ENCODE measurements at regions not wholly inside any gene's neighbourhood (a gene's known extent, or its start where the extent isn't known, plus 50 kb on each side); places are given as distances from the start of the nearest gene placed in this dataset.

DNA sequence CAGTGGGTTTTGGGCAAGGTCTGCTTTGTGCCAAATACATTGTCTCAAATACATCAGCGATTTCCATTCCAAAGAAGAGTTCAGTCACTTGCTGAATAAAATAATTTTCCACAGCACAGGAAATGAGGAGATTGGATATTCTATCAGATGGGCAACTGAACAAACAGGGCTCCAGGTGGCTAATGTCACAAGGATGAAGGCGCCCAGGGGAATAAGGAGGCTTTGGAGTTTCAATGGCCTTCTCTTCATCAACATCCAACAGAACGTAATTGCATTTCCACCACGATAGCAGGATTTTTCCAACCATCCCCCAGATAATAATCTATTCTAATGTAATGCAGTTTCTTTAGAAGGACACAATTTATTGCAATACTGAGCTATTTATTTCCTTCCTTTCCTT is 104.7 kb upstream of the KLHL13 start (continued):
- TF ChIP-seq, protein P1, sequence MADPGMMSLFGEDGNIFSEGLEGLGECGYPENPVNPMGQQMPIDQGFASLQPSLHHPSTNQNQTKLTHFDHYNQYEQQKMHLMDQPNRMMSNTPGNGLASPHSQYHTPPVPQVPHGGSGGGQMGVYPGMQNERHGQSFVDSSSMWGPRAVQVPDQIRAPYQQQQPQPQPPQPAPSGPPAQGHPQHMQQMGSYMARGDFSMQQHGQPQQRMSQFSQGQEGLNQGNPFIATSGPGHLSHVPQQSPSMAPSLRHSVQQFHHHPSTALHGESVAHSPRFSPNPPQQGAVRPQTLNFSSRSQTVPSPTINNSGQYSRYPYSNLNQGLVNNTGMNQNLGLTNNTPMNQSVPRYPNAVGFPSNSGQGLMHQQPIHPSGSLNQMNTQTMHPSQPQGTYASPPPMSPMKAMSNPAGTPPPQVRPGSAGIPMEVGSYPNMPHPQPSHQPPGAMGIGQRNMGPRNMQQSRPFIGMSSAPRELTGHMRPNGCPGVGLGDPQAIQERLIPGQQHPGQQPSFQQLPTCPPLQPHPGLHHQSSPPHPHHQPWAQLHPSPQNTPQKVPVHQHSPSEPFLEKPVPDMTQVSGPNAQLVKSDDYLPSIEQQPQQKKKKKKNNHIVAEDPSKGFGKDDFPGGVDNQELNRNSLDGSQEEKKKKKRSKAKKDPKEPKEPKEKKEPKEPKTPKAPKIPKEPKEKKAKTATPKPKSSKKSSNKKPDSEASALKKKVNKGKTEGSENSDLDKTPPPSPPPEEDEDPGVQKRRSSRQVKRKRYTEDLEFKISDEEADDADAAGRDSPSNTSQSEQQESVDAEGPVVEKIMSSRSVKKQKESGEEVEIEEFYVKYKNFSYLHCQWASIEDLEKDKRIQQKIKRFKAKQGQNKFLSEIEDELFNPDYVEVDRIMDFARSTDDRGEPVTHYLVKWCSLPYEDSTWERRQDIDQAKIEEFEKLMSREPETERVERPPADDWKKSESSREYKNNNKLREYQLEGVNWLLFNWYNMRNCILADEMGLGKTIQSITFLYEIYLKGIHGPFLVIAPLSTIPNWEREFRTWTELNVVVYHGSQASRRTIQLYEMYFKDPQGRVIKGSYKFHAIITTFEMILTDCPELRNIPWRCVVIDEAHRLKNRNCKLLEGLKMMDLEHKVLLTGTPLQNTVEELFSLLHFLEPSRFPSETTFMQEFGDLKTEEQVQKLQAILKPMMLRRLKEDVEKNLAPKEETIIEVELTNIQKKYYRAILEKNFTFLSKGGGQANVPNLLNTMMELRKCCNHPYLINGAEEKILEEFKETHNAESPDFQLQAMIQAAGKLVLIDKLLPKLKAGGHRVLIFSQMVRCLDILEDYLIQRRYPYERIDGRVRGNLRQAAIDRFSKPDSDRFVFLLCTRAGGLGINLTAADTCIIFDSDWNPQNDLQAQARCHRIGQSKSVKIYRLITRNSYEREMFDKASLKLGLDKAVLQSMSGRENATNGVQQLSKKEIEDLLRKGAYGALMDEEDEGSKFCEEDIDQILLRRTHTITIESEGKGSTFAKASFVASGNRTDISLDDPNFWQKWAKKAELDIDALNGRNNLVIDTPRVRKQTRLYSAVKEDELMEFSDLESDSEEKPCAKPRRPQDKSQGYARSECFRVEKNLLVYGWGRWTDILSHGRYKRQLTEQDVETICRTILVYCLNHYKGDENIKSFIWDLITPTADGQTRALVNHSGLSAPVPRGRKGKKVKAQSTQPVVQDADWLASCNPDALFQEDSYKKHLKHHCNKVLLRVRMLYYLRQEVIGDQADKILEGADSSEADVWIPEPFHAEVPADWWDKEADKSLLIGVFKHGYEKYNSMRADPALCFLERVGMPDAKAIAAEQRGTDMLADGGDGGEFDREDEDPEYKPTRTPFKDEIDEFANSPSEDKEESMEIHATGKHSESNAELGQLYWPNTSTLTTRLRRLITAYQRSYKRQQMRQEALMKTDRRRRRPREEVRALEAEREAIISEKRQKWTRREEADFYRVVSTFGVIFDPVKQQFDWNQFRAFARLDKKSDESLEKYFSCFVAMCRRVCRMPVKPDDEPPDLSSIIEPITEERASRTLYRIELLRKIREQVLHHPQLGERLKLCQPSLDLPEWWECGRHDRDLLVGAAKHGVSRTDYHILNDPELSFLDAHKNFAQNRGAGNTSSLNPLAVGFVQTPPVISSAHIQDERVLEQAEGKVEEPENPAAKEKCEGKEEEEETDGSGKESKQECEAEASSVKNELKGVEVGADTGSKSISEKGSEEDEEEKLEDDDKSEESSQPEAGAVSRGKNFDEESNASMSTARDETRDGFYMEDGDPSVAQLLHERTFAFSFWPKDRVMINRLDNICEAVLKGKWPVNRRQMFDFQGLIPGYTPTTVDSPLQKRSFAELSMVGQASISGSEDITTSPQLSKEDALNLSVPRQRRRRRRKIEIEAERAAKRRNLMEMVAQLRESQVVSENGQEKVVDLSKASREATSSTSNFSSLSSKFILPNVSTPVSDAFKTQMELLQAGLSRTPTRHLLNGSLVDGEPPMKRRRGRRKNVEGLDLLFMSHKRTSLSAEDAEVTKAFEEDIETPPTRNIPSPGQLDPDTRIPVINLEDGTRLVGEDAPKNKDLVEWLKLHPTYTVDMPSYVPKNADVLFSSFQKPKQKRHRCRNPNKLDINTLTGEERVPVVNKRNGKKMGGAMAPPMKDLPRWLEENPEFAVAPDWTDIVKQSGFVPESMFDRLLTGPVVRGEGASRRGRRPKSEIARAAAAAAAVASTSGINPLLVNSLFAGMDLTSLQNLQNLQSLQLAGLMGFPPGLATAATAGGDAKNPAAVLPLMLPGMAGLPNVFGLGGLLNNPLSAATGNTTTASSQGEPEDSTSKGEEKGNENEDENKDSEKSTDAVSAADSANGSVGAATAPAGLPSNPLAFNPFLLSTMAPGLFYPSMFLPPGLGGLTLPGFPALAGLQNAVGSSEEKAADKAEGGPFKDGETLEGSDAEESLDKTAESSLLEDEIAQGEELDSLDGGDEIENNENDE (IDR thresholded peaks at IDR 0.05; ENCODE audit: insufficient replicate concordance, low read length) = no peak
- TF ChIP-seq JUND (IDR thresholded peaks at IDR 0.05; ENCODE audit: low read length) (no peak), GABPA (IDR thresholded peaks at IDR 0.05; ENCODE audit: borderline replicate concordance, insufficient read depth, low read length) (no peak), YY1 (IDR thresholded peaks at IDR 0.05; ENCODE audit: low read depth, low read length) (no peak), SIRT6 (IDR thresholded peaks at IDR 0.05; ENCODE audit: low read length) (no peak), SAP30 (IDR thresholded peaks at IDR 0.05; ENCODE audit: insufficient read depth, insufficient replicate concordance, low read length) (no peak), RBBP5 (IDR thresholded peaks at IDR 0.05; ENCODE audit: borderline replicate concordance, low read depth, low read length) (no peak), BACH1 (IDR thresholded peaks at IDR 0.05; ENCODE audit: low read length) (no peak), SRF (IDR thresholded peaks at IDR 0.05; ENCODE audit: low read depth, low read length) (no peak), SP1 (IDR thresholded peaks at IDR 0.05; ENCODE audit: low read depth, low read length) (no peak), CREB1 (IDR thresholded peaks at IDR 0.05) (no peak), CEBPB (IDR thresholded peaks at IDR 0.05; ENCODE audit: low read depth, low read length) (no peak)
- TF ChIP-seq, protein P2, sequence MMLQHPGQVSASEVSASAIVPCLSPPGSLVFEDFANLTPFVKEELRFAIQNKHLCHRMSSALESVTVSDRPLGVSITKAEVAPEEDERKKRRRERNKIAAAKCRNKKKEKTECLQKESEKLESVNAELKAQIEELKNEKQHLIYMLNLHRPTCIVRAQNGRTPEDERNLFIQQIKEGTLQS (IDR thresholded peaks at IDR 0.05; ENCODE audit: insufficient read depth, low read depth, low read length) = no peak

All from H1 (cell line).